ENCODE measurements at regions not wholly inside any gene's neighbourhood (a gene's known extent, or its start where the extent isn't known, plus 50 kb on each side); places are given as distances from the start of the nearest gene placed in this dataset.
"Not testable (repeated sequence)": the region's sequence is repeated elsewhere in the genome, so short reads cannot be mapped to it uniquely, and the experiment has no call there.

DNA sequence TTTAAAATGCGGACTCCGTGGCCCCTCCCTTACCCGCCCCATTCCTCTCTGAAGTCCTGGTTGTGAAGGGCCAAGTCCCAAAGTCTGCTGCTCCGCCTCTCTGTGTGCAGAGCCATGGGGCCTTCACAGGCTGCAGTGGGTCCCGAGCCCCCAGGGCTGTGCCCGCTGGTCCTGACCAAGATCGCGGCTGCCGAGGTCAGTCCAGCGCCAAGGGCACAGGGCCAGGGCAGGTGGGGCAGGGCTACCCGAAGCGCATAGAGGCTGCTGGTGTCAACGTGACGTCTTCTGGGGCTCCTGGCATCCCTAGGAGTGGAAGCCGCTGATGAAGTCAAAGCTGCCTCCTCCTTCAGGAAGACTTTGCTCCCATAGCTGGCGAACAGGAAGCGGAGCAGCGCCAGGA is 858.8 kb downstream of the TUBA3C start:
- H3K4me1 ChIP-seq (ENCODE audit: low read depth); H3K9me3 ChIP-seq (ENCODE audit: low read depth); DNase-seq (ENCODE audit: low read depth in 1 of 2, low spot score in 1 of 2); H3K36me3 ChIP-seq; H3K27ac ChIP-seq; H3K4me3 ChIP-seq; H3K27me3 ChIP-seq: not testable (repeated sequence)

- not testable (repeated sequence) for H3K4me1 ChIP-seq (ENCODE audit: low read depth); H3K9me3 ChIP-seq (ENCODE audit: low read depth); H3K27me3 ChIP-seq; H3K27ac ChIP-seq; H3K36me3 ChIP-seq; H3K4me3 ChIP-seq; DNase-seq (ENCODE audit: low read depth in 1 of 2, low spot score in 1 of 2)
Observed at GRCh38 chr13:18319653-18320052, 862.0 kb downstream of the TUBA3C start.

GRCh38 chr13:18303240-18303813 is 878.3 kb downstream of the TUBA3C start:
- not testable (repeated sequence) for H3K36me3 ChIP-seq; H3K27ac ChIP-seq; H3K4me3 ChIP-seq; H3K27me3 ChIP-seq; DNase-seq (ENCODE audit: low read depth in 1 of 2, low spot score in 1 of 2); H3K4me1 ChIP-seq (ENCODE audit: low read depth); H3K9me3 ChIP-seq (ENCODE audit: low read depth)

- DNase-seq (ENCODE audit: low read depth in 1 of 2, low spot score in 1 of 2); H3K36me3 ChIP-seq; H3K4me3 ChIP-seq; H3K27ac ChIP-seq; H3K9me3 ChIP-seq (ENCODE audit: low read depth); H3K27me3 ChIP-seq; H3K4me1 ChIP-seq (ENCODE audit: low read depth): not testable (repeated sequence)
Observed at GRCh38 chr13:18300968-18301367, 880.7 kb downstream of the TUBA3C start.

GRCh38 chr13:18297359-18297758 is 884.3 kb downstream of the TUBA3C start:
- H3K36me3 ChIP-seq; H3K4me1 ChIP-seq (ENCODE audit: low read depth); H3K4me3 ChIP-seq; H3K27me3 ChIP-seq; H3K9me3 ChIP-seq (ENCODE audit: low read depth); H3K27ac ChIP-seq; DNase-seq (ENCODE audit: low read depth in 1 of 2, low spot score in 1 of 2): not testable (repeated sequence)

GRCh38 chr13:18296617-18297016 is 885.0 kb downstream of the TUBA3C start:
- not testable (repeated sequence) for H3K4me1 ChIP-seq (ENCODE audit: low read depth); H3K36me3 ChIP-seq; DNase-seq (ENCODE audit: low read depth in 1 of 2, low spot score in 1 of 2); H3K9me3 ChIP-seq (ENCODE audit: low read depth); H3K27ac ChIP-seq; H3K4me3 ChIP-seq; H3K27me3 ChIP-seq

- H3K4me1 ChIP-seq (ENCODE audit: low read depth); H3K27ac ChIP-seq; H3K4me3 ChIP-seq; DNase-seq (ENCODE audit: low read depth in 1 of 2, low spot score in 1 of 2); H3K36me3 ChIP-seq; H3K27me3 ChIP-seq; H3K9me3 ChIP-seq (ENCODE audit: low read depth): not testable (repeated sequence)
Observed at GRCh38 chr13:18294311-18294710, 887.3 kb downstream of the TUBA3C start.

GRCh38 chr13:18286848-18287247 is 894.8 kb downstream of the TUBA3C start:
- DNase-seq (ENCODE audit: low read depth in 1 of 2, low spot score in 1 of 2); H3K27me3 ChIP-seq; H3K4me1 ChIP-seq (ENCODE audit: low read depth); H3K27ac ChIP-seq; H3K36me3 ChIP-seq; H3K9me3 ChIP-seq (ENCODE audit: low read depth); H3K4me3 ChIP-seq: not testable (repeated sequence)

DNA sequence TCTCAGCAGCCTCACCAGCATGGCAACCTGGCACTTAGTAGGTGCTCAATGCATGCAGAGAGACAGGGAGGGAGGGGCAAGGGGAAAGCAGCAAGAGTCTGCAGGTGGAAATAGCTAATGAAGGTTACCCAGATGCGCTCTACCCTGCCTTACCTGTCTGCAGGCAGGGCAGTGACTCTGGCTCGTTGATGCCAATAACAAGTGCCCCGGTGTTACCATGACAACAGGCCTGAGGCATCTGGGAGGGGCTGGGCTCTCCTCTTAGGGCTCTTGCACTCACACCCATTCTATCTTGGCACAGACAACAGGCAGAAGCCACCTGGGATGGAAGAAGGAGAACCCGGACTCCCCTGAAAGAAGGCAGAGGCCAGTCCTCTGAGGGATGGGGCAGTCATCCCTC is 896.0 kb downstream of the TUBA3C start:
- H3K4me1 ChIP-seq (ENCODE audit: low read depth); H3K4me3 ChIP-seq; H3K27ac ChIP-seq; H3K9me3 ChIP-seq (ENCODE audit: low read depth); DNase-seq (ENCODE audit: low read depth in 1 of 2, low spot score in 1 of 2); H3K36me3 ChIP-seq; H3K27me3 ChIP-seq: not testable (repeated sequence)

DNA sequence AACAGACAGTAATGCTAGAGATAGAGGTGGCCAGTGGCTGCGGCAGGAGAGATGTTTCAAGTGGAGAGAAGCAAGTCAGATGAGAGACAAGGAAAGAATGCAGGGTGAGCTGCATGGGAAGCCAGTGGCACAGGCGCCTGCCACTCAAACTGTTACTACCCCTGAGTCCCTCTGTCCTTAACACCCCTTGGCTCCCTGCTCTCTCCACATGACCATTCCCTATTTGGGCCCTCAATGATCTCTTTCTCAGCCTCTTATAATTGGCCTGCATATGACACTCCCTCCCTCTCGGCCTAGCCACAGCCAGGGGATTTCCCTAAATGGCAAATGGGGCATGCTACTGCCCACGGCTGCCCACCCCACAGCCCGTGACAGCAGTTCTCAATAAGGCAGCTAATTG is 897.6 kb downstream of the TUBA3C start:
- not testable (repeated sequence) for H3K27me3 ChIP-seq; H3K36me3 ChIP-seq; DNase-seq (ENCODE audit: low read depth in 1 of 2, low spot score in 1 of 2); H3K4me1 ChIP-seq (ENCODE audit: low read depth); H3K9me3 ChIP-seq (ENCODE audit: low read depth); H3K27ac ChIP-seq; H3K4me3 ChIP-seq

GRCh38 chr13:18281829-18282597 is 899.6 kb downstream of the TUBA3C start:
- H3K9me3 ChIP-seq (ENCODE audit: low read depth); H3K27ac ChIP-seq; H3K4me3 ChIP-seq; H3K27me3 ChIP-seq; H3K4me1 ChIP-seq (ENCODE audit: low read depth); H3K36me3 ChIP-seq; DNase-seq (ENCODE audit: low read depth in 1 of 2, low spot score in 1 of 2): not testable (repeated sequence)

- H3K27ac ChIP-seq; H3K36me3 ChIP-seq; H3K9me3 ChIP-seq (ENCODE audit: low read depth); H3K4me1 ChIP-seq (ENCODE audit: low read depth); DNase-seq (ENCODE audit: low read depth in 1 of 2, low spot score in 1 of 2); H3K27me3 ChIP-seq; H3K4me3 ChIP-seq: not testable (repeated sequence)
Observed at GRCh38 chr13:18280904-18281828, 900.5 kb downstream of the TUBA3C start.

GRCh38 chr13:18279971-18280370 is 901.7 kb downstream of the TUBA3C start:
- not testable (repeated sequence) for H3K9me3 ChIP-seq (ENCODE audit: low read depth); H3K36me3 ChIP-seq; H3K4me1 ChIP-seq (ENCODE audit: low read depth); DNase-seq (ENCODE audit: low read depth in 1 of 2, low spot score in 1 of 2); H3K27ac ChIP-seq; H3K27me3 ChIP-seq; H3K4me3 ChIP-seq

- H3K9me3 ChIP-seq (ENCODE audit: low read depth); H3K27ac ChIP-seq; H3K4me3 ChIP-seq; H3K4me1 ChIP-seq (ENCODE audit: low read depth); DNase-seq (ENCODE audit: low read depth in 1 of 2, low spot score in 1 of 2); H3K36me3 ChIP-seq; H3K27me3 ChIP-seq: not testable (repeated sequence)
Observed at GRCh38 chr13:18277372-18277771, 904.3 kb downstream of the TUBA3C start.
